ENCODE measurements at regions not wholly inside any gene's neighbourhood (a gene's known extent, or its start where the extent isn't known, plus 50 kb on each side); places are given as distances from the start of the nearest gene placed in this dataset.

- no peak for DNase-seq
Observed at GRCh38 chr17:5789528-5789927, 205.2 kb upstream of the NLRP1 start.

- no peak for DNase-seq
Observed at GRCh38 chr17:5793157-5793556, 208.8 kb upstream of the NLRP1 start.

GRCh38 chr17:5793899-5794298, 209.6 kb upstream of the NLRP1 start:
- no peak for DNase-seq

- DNase-seq: no peak
Observed at GRCh38 chr17:5794385-5794784, 210.1 kb upstream of the NLRP1 start.

GRCh38 chr17:5794881-5795506, 210.7 kb upstream of the NLRP1 start:
- no peak for DNase-seq

GRCh38 chr17:5797447-5798050, 213.2 kb upstream of the NLRP1 start:
- DNase-seq: no peak

- DNase-seq: no peak
Observed at GRCh38 chr17:5798094-5798493, 213.8 kb upstream of the NLRP1 start.

- DNase-seq: no peak
Observed at GRCh38 chr17:5800131-5800530, 215.8 kb upstream of the NLRP1 start.

- no peak for DNase-seq
Observed at GRCh38 chr17:5800646-5801045, 216.3 kb upstream of the NLRP1 start.

- no peak for DNase-seq
Observed at GRCh38 chr17:5804251-5804650, 219.9 kb upstream of the NLRP1 start.

- no peak for DNase-seq
Observed at GRCh38 chr17:5809056-5809455, 224.7 kb upstream of the NLRP1 start.

- no peak for DNase-seq
Observed at GRCh38 chr17:5809580-5810188, 225.4 kb upstream of the NLRP1 start.

- no peak for DNase-seq
Observed at GRCh38 chr17:5812590-5812989, 228.3 kb upstream of the NLRP1 start.

GRCh38 chr17:5813357-5813756, 229.0 kb upstream of the NLRP1 start:
- no peak for DNase-seq

GRCh38 chr17:5815396-5815795, 231.1 kb upstream of the NLRP1 start:
- no peak for DNase-seq

GRCh38 chr17:5816491-5817070, 232.3 kb upstream of the NLRP1 start:
- no peak for DNase-seq

- DNase-seq: no peak
Observed at GRCh38 chr17:5817475-5818395, 233.4 kb upstream of the NLRP1 start.

GRCh38 chr17:5819396-5819795, 235.1 kb upstream of the NLRP1 start:
- no peak for DNase-seq

- DNase-seq: no peak
Observed at GRCh38 chr17:5819921-5820685, 235.8 kb upstream of the NLRP1 start.

GRCh38 chr17:5820721-5821456, 236.6 kb upstream of the NLRP1 start:
- DNase-seq: no peak

- no peak for DNase-seq
Observed at GRCh38 chr17:5821803-5822202, 237.5 kb upstream of the NLRP1 start.

All from suppressor macrophage treated with lipopolysaccharide for 4 hours (primary cell).